H1 (cell line): ENCODE measurements at regions not wholly inside any gene's neighbourhood (a gene's known extent, or its start where the extent isn't known, plus 50 kb on each side); places are given as distances from the start of the nearest gene placed in this dataset.
"Not testable (repeated sequence)": the region's sequence is repeated elsewhere in the genome, so short reads cannot be mapped to it uniquely, and the experiment has no call there.

ENCODE experiments used
- CBX5 ChIP-seq: fragments of 300-800, 300-1000 bp; sonication (generic); IDR thresholded peaks from 2 replicates; pipeline ENCODE4 v1.7.1; 2016; ENCODE audit warnings: antibody characterized with exemption, low read length, low read depth
- CTCF ChIP-seq, 3 experiments: IDR thresholded peaks; 1 replicate in 2 of 3; 2 replicates in 1 of 3; pipeline versions ENCODE4 v1.5.1 to v1.6.1; 2011; ENCODE audit warnings: low read length in 3 of 3, mild to moderate bottlenecking in 3 of 3, inconsistent platforms in 2 of 3, low read depth in 1 of 3, moderate library complexity in 1 of 3; ENCODE audit not compliant: insufficient read depth in 1 of 3; ENCODE audit errors: control extremely low read depth in 1 of 3
- HDAC2 ChIP-seq, 2 experiments: fragments of 300-600 bp in 1 of 2; sonication (generic) in 1 of 2; IDR thresholded peaks; 2 replicates each; pipeline ENCODE4 v1.6.1; 2011 to 2012; ENCODE audit warnings: low read depth in 2 of 2, low read length in 2 of 2, mild to moderate bottlenecking in 2 of 2, moderate library complexity in 2 of 2, borderline replicate concordance in 1 of 2, inconsistent platforms in 1 of 2
- MAX ChIP-seq: IDR thresholded peaks from 2 replicates; pipeline ENCODE4 v1.6.1; 2012; ENCODE audit warnings: inconsistent platforms
- PHF8 ChIP-seq: fragments of 200-600 bp; sonication (generic); conservative IDR thresholded peaks from 2 replicates; pipeline ENCODE4 v1.7.1; 2012; ENCODE audit warnings: low read depth, mild to moderate bottlenecking, inconsistent platforms, low read length, moderate library complexity
- POLR2AphosphoS5 ChIP-seq: IDR thresholded peaks from 2 replicates; pipeline ENCODE4 v1.6.1; 2011; ENCODE audit warnings: low read depth, low read length
- SIN3A ChIP-seq, 2 experiments: IDR thresholded peaks in 1 of 2; conservative IDR thresholded peaks in 1 of 2; 2 replicates each; pipeline ENCODE4 v1.6.1; 2011 to 2012; ENCODE audit warnings: low read length in 2 of 2, improper control_type of control experiment in 1 of 2, low read depth in 1 of 2, mild to moderate bottlenecking in 1 of 2

- TF ChIP-seq MAX; PHF8; CTCF (IDR thresholded peaks at IDR 0.05; ENCODE audit: control extremely low read depth in 1 of 3, insufficient read depth in 1 of 3, low read depth in 1 of 3, low read length in 3 of 3); SIN3A (conservative IDR thresholded peaks at IDR 0.05 in 1 of 2, IDR thresholded peaks at IDR 0.05 in 1 of 2; ENCODE audit: low read depth in 1 of 2, low read length in 2 of 2); CBX5; POLR2AphosphoS5; HDAC2 (IDR thresholded peaks at IDR 0.05; ENCODE audit: borderline replicate concordance in 1 of 2, low read depth in 2 of 2, low read length in 2 of 2): not testable (repeated sequence)
Measured at GRCh38 chr9:65414249-65414648, 129.2 kb upstream of the FOXD4L5 start.
